ENCODE measurements at regions not wholly inside any gene's neighbourhood (a gene's known extent, or its start where the extent isn't known, plus 50 kb on each side); places are given as distances from the start of the nearest gene placed in this dataset.

DNA sequence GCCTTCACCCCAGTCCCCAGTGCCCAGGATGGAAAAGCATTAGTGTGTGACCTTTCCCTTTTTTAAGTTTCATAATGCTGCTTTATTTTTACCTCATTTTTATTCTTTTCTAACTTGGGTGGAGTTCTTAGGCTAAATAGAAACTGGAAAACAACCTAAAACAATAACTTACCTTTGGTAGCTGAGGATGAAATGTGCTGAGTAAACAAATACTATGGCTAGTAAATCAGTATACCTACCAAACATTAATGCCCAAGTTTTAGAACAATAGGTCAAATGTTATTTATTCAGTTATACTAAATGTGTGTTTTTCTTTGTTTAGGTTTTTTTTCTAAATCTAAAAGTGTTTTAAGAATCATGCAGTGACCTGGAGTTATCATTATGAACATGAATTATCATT, 226.6 kb upstream of the G2E3 start:
- no peak for TF ChIP-seq EZH2 (IDR thresholded peaks at IDR 0.05; ENCODE audit: insufficient read depth, poor library complexity, severe bottlenecking)
- no peak for TF ChIP-seq EZH2phosphoT487 (IDR thresholded peaks at IDR 0.05; ENCODE audit: insufficient read depth, low read depth)

All from GM23248 (cell line).